HG03159 (cell line): ENCODE measurements at regions not wholly inside any gene's neighbourhood (a gene's known extent, or its start where the extent isn't known, plus 50 kb on each side); places are given as distances from the start of the nearest gene placed in this dataset.
"Not testable (repeated sequence)": the region's sequence is repeated elsewhere in the genome, so short reads cannot be mapped to it uniquely, and the experiment has no call there.

ENCODE experiments used
- ATAC-seq: cut with Tn5 transposase; IDR thresholded peaks from one replicate; pipeline ENCODE4 v1.9.1; 2021; ENCODE audit warnings: mild to moderate bottlenecking, moderate library complexity; ENCODE audit not compliant: unreplicated experiment

DNA sequence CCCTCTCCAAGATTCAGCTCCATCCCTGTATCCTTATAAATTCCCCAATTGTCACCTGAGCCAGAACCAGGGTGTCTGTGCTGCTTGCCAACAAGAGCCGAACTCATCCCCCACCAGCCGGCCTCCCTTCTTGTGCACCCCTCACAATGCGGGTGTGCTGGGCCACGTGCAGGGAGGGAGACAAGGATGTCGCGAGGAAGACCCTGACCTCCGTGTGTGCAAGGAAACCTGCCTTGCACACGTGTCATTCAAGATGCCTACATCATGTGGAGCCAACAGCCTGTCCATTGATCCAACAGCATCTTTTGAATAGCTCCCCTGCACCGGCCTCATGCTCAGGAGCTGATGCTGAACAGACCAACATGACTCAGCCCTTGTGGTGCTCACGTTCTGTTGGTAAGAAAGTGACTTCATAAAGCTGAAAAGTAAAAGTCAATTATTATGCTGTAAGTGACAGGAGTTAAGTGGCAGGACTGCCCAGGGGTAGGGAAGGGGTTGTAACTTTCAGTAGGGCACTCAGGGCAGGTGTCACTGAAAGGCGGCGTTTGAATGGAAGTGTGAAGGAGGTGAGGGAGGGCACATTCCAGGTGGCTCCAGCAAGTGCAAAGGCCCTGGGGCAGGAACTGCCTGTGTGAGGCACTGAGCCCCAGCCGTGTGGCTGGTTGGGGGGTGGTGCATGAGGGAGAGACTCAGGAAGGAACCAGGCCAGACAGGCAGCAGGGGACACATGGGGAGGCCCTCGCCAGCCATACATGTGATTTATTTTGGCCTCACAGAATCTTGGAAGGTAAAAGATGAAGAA lies 302.2 kb downstream of the FOXL1 start:
- no peak for ATAC-seq

DNA sequence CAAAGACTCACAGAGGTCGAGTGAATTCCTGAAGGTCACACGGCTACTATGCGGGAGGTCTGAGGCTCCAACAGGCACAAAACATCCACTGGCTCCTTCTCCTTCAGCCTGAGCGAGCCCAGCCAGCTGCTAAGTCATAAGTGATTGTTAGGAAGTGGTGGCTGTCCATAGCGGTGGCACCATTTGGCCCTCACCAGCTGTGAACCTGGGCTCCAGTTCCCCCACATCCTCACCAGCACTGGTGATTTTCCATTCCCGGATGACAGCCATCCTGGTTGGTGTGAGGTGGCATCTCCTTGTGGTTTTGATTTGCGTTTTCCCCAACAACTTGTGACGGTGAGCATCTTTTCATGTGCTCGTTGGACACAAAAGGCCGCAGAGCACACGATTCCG lies 302.8 kb downstream of the FOXL1 start:
- ATAC-seq, result no peak

DNA sequence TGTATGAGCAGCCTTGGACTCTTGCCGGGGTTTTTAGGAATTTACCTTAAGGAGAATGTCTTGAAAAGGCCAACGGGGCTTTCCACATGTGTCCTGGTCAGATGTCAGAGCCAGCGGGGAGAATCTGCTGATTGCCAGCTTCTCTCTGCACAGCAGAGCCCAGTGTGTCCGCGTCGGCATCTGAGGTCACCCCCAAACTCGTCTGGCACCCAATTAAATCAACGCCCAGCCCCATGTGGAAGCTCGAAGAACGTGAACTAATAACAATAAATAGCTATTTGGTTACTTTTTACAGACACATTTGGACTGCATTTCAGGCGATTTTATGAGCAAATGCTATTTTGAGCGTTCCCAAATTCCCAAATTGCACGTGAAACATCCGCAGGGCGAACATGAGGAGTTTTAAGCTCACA lies 303.5 kb downstream of the FOXL1 start:
- no peak for ATAC-seq

DNA sequence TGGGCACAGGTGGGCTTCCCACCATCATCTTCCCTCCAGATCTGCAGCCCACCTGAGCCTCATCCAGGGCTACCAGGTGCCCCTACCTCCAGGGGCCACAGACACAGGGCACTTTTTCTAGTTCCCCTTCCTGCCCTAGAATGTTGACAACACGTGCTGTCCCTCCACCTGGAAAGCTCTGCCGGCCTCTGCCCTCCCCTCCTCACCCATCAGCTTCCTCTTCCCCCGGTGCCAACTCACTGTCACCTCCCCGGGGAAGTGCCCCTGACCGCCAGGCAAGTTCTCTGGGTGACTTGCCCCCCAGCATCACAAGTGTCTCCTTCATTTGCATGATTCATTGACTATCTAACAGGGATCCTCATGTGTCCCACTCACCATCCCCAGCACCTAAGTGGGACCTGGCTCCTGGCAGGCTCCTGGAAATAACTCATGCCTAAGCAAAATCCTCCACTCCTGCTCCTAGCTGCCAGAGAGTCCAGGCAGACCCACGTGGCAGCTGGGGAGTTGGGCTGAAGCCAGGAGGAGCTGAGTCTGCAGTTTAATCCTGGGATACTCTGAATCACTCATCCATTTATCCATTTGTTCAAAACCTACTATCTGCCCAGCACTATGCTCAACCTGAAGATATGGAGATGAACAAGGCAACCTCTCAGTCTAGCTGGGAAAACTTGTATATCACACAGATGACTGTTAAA lies 304.4 kb downstream of the FOXL1 start:
- no peak for ATAC-seq

GRCh38 chr16:86883583-86884389 lies 305.4 kb downstream of the FOXL1 start:
- ATAC-seq, result no peak

DNA sequence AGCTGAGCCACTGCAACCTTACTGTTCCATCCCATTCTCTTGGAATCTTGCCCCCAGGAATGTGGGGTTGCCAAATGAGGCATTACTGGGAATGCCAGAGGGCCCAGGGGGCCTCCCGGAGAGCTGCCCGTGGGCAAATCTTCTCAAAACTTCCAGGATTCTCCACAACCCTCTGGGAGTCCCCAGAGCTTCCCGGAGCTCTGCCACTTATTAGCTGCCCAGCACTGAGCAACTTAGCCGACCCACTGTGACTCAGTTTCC lies 306.0 kb downstream of the FOXL1 start:
- ATAC-seq, result no peak

- no peak for ATAC-seq
Measured at GRCh38 chr16:86885139-86885538, 306.8 kb downstream of the FOXL1 start.

DNA sequence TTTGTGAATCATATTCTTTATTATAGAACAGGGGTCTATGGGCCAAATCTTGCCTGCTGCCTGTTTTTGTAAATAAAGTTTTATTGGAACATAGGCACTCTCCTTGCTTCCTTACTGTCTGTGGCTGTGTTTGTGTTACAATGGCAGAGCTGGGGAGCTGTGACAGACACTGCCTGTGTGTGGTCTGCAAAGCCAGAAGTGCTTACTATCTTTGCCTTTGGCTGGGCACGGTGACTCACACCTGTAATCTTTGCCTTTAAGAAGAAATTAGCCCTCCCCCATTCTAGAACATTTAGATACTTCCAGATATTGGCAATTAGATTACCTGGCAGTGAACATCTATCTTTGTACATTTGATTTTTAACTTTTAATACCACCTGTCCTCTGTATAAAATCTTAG lies 308.3 kb downstream of the FOXL1 start:
- no peak for ATAC-seq

- ATAC-seq, result no peak
Measured at GRCh38 chr16:86887416-86887815, 309.1 kb downstream of the FOXL1 start.

GRCh38 chr16:86888231-86889053 lies 310.1 kb downstream of the FOXL1 start:
- ATAC-seq, result no peak

DNA sequence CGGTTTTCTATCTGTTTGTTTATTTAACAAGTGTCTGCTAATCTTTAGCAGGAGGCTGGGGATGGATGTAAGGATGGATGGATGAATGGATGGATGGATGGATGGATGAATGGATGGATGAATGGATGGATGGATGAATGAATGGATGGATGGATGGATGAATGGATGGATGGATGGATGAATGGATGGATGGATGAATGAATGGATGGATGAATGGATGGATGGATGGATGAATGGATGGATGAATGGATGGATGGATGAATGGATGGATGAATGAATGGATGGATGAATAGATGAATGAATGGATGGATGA lies 310.7 kb downstream of the FOXL1 start:
- not testable (repeated sequence) for ATAC-seq

DNA sequence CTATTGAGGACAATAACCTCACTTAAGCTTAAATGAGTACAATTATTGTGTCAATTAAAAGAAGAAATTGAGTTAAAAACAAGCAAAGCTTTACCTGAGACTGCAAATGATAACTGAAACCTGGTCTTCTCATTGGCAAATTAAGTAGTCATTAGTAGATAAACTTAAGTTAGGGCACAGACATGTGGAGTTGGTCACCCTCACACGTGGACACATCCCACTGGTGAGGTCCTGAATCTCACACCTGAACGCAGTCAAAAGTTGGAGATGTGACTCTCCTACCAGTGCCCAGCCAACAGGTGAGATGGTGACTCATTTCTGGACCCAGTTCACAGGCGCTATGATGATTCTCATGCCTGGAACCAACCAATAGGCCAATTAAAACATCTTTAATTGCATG lies 311.6 kb downstream of the FOXL1 start:
- ATAC-seq, result no peak

DNA sequence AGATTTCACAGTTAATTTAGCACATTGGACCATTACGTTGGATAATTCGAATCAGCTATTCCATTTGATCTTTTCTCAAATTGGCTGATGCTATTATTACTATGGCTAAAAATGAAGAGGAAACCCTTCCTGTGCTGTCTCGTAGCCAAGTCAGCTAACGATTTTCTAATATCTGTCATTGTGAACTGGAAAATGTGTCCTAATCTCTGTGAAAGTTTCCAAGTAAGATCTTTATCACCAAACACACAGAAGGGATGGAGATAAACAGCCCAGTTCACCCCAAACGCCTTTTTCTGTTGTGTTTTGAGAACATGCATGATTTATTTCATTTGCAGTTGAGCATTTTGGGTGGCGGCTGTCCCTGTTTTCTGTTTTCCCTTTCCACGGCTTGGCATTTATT lies 312.8 kb downstream of the FOXL1 start:
- no peak for ATAC-seq

- ATAC-seq, result no peak
Measured at GRCh38 chr16:86891631-86892030, 313.3 kb downstream of the FOXL1 start.

- no peak for ATAC-seq
Measured at GRCh38 chr16:86892509-86892908, 314.2 kb downstream of the FOXL1 start.

DNA sequence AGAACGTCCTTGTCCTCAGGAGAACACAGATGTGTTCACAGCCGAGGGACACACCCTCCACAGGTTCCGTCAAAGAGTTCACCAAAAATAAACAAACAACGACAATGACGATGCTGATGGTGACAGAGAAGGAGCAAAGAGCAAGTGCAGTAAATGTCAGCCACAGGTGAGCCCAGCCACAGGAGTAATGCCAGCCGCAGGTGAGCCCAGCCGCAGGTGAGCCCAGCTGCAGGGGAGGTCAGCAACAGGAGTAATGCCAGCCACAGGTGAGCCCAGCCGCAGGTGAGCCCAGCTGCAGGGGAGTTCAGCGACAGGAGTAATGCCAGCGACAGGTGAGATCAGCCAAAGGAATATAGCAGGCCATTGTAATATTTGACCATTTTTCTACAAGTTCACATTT lies 315.2 kb downstream of the FOXL1 start:
- no peak for ATAC-seq

DNA sequence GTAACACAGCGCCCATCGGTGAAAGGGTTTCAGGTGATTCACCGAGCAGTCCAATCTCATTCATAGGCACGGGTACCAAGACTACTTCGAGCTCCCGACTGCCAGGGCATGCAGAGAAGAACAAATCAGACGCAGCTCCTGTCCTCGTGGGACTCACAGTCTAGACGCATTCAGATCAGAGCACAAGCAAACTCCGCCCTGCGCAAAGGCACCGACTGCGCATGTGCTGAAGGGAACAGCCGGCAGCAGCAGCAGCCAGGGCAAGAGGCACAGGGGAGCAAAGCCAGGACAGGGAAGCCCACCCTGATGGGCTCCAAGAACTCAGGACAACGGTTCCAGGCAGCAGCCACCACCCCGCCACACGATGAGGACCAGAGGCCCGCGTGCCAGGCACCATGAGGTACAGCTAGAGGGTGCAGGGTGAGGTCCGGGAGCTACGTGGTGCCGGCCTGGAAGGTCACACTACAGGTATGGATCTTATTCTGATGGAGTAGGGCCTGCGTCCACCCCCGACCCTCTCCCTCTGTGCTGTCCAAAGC lies 315.7 kb downstream of the FOXL1 start:
- no peak for ATAC-seq

- no peak for ATAC-seq
Measured at GRCh38 chr16:86894925-86895324, 316.6 kb downstream of the FOXL1 start.

DNA sequence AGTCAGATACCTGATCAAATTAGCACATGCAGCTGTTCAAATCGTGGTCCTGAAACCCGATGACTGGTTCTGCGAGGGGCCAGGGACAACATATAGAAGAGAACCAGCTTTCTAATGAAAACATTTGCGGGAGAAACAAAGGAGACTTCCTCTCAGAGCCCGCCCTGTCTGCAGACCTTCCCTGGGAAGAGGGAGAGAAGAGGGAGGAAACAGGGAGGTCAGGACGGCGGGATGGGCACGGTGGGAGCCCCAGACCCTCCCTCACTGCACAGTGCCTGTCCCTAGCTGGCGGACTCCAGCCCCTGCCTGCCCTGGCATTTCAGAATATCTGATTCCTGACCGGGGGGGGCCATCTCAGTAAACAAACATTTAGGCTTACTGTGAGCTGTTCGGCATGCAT lies 317.3 kb downstream of the FOXL1 start:
- ATAC-seq, result no peak

GRCh38 chr16:86896976-86897375 lies 318.6 kb downstream of the FOXL1 start:
- no peak for ATAC-seq

DNA sequence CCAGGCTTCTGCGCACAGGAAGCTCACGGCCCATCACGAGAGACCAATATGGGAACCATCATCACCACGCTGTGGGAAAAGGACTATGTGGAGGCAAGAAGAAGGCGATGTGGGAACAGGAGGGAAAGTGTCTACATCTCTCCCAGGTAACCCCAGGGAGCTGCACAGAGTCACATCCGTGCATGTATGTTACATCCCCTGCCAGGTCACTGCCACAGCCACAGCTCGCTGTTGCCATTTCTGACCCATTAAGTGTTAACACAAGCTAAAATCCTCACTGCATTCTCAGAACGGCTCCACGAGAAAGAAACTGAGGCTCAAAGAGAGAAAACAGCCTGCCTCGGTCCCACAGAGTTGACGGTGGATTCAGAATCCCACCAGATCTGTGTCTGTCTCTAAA lies 319.1 kb downstream of the FOXL1 start:
- ATAC-seq, result no peak
